SK-N-SH (cell line): ENCODE measurements at regions not wholly inside any gene's neighbourhood (a gene's known extent, or its start where the extent isn't known, plus 50 kb on each side); places are given as distances from the start of the nearest gene placed in this dataset.

ENCODE experiments used
- CTCF ChIA-PET: fragments of 300-600, 350-600 bp; formaldehyde crosslinking; extraction: SDS; loops from one replicate; lab custom pipeline; 2021; lab: Yijun Ruan, JAX
- POLR2A ChIA-PET: fragments of 350-600 bp; sonication (Branson Sonifier 250); formaldehyde crosslinking; extraction: SDS; loops from one replicate; lab custom pipeline; 2020; ENCODE audit warnings: antibody characterized with exemption, inconsistent platforms; lab: Yijun Ruan, JAX
- DNase-seq: peaks from one replicate; pipeline ENCODE4 v3.0.0; 2012
- H2AFZ ChIP-seq: fragments of 200-600 bp; sonication (generic); 2 replicates; pipeline ENCODE4 v1.8.1; 2016; ENCODE audit warnings: antibody characterized with exemption, mild to moderate bottlenecking, low read depth
- H3F3A ChIP-seq: fragments of 200-600 bp; sonication (generic); replicated peaks from 2 replicates; pipeline ENCODE3; 2016; ENCODE audit warnings: antibody characterized with exemption, mild to moderate bottlenecking; ENCODE audit not compliant: insufficient read depth
- H3K27ac ChIP-seq, 2 experiments: fragments of 200-500 bp in 1 of 2; fragments of 200-600 bp in 1 of 2; sonication (Bioruptor generic) in 1 of 2; sonication (generic), shearing (Covaris generic) in 1 of 2; 2 replicates each; pipeline versions ENCODE4 v1.5.1 to v1.6.1; 2014 to 2016; ENCODE audit warnings: low read depth in 2 of 2, inconsistent platforms in 1 of 2, low read length in 1 of 2, mild to moderate bottlenecking in 1 of 2, mixed read lengths in 1 of 2
- H3K27me3 ChIP-seq: fragments of 200-600 bp; sonication (generic), shearing (Covaris generic); 2 replicates; pipeline ENCODE4 v1.6.1; 2016; ENCODE audit warnings: mixed run types; ENCODE audit not compliant: insufficient read depth
- H3K36me3 ChIP-seq, 2 experiments: fragments of 200-500 bp in 1 of 2; fragments of 200-600 bp in 1 of 2; sonication (Bioruptor generic) in 1 of 2; sonication (generic) in 1 of 2; replicated peaks in 1 of 2; 2 replicates each; pipeline versions ENCODE3 to v1.5.1; 2014 to 2016; ENCODE audit warnings: low read length in 1 of 2, mild to moderate bottlenecking in 1 of 2; ENCODE audit not compliant: insufficient read depth in 2 of 2, control insufficient read depth in 1 of 2
- H3K4me1 ChIP-seq, 2 experiments: fragments of 200-500 bp in 1 of 2; fragments of 200-600 bp in 1 of 2; sonication (Bioruptor generic) in 1 of 2; sonication (generic), shearing (Covaris generic) in 1 of 2; 2 replicates each; pipeline versions ENCODE4 v1.5.1 to v1.6.1; 2014 to 2016; ENCODE audit warnings: low read depth in 1 of 2, low read length in 1 of 2, mixed run types in 1 of 2; ENCODE audit not compliant: insufficient read depth in 2 of 2, control insufficient read depth in 1 of 2
- H3K4me2 ChIP-seq: fragments of 200-600 bp; sonication (generic), shearing (Covaris generic); 2 replicates; pipeline ENCODE4 v1.6.1; 2017; ENCODE audit warnings: mixed run types
- H3K4me3 ChIP-seq, 2 experiments: fragments of 200-500 bp in 1 of 2; fragments of 200-600 bp in 1 of 2; sonication (Bioruptor generic) in 1 of 2; sonication (generic), shearing (Covaris generic) in 1 of 2; 2 replicates each; pipeline versions ENCODE4 v1.5.1 to v1.8.1; 2014 to 2016; ENCODE audit warnings: low read depth in 2 of 2, inconsistent platforms in 1 of 2, low read length in 1 of 2, mild to moderate bottlenecking in 1 of 2, mixed read lengths in 1 of 2, moderate library complexity in 1 of 2
- H3K79me2 ChIP-seq: fragments of 200-600 bp; sonication (generic); 2 replicates; pipeline ENCODE4 v1.8.1; 2017; ENCODE audit warnings: mild to moderate bottlenecking; ENCODE audit not compliant: insufficient read depth
- H3K9ac ChIP-seq: fragments of 200-600 bp; sonication (generic); 2 replicates; pipeline ENCODE4 v1.6.1; 2017; ENCODE audit warnings: mixed run types
- H3K9me2 ChIP-seq: fragments of 200-600 bp; sonication (generic); 2 replicates; pipeline ENCODE4 v1.6.1; 2017; ENCODE audit warnings: mixed run types
- H3K9me3 ChIP-seq: fragments of 200-600 bp; sonication (generic); 2 replicates; pipeline ENCODE4 v1.6.1; 2017; ENCODE audit warnings: mixed run types, mild to moderate bottlenecking, moderate library complexity
- H4K20me1 ChIP-seq: fragments of 200-600 bp; sonication (generic); 2 replicates; pipeline ENCODE4 v1.6.1; 2017; ENCODE audit warnings: mild to moderate bottlenecking, mixed run types; ENCODE audit not compliant: insufficient read depth
- CHD2 ChIP-seq: fragments of 150-350 bp; IDR thresholded peaks from 2 replicates; pipeline ENCODE4 v1.6.1; 2018; ENCODE audit warnings: low read length; ENCODE audit not compliant: partially characterized antibody
- CTCF ChIP-seq: fragments of 200-600 bp; sonication (generic); IDR thresholded peaks from 2 replicates; pipeline ENCODE4 v1.6.1; 2017; ENCODE audit warnings: antibody characterized with exemption, mild to moderate bottlenecking, moderate library complexity
- EP300 ChIP-seq, 2 experiments: IDR thresholded peaks; 2 replicates each; pipeline versions ENCODE4 v1.4.0 to v1.6.1; 2012; ENCODE audit warnings: borderline replicate concordance in 1 of 2, low read depth in 1 of 2, low read length in 1 of 2
- FOSL2 ChIP-seq: IDR thresholded peaks from 2 replicates; pipeline ENCODE4 v1.4.0; 2012; ENCODE audit warnings: low read depth, mild to moderate bottlenecking, moderate library complexity, borderline replicate concordance
- FOXJ3 ChIP-seq: sonication (generic); formaldehyde crosslinking; IDR thresholded peaks from 2 replicates; pipeline ENCODE4 v1.5.1; 2020; ENCODE audit warnings: mild to moderate bottlenecking, missing genetic modification reagents
- GABPA ChIP-seq: IDR thresholded peaks from 2 replicates; pipeline ENCODE4 v1.4.0; 2012; ENCODE audit warnings: low read depth, mild to moderate bottlenecking
- GATA2 ChIP-seq: sonication (generic); formaldehyde crosslinking; IDR thresholded peaks from 2 replicates; pipeline ENCODE4 v1.5.0; 2020; ENCODE audit warnings: mild to moderate bottlenecking, missing genetic modification reagents
- NRF1 ChIP-seq: IDR thresholded peaks from 2 replicates; pipeline ENCODE4 v1.6.1; 2012; ENCODE audit warnings: low read depth, mild to moderate bottlenecking, low read length
- POLR2AphosphoS5 ChIP-seq: IDR thresholded peaks from 2 replicates; pipeline ENCODE4 v1.6.1; 2012; ENCODE audit warnings: low read depth, low read length
- RCOR1 ChIP-seq: fragments of 150-350 bp; IDR thresholded peaks from 2 replicates; pipeline ENCODE4 v1.6.1; 2017; ENCODE audit warnings: antibody characterized with exemption, low read length
- REST ChIP-seq: IDR thresholded peaks from 2 replicates; pipeline ENCODE4 v1.6.1; 2012; ENCODE audit warnings: mild to moderate bottlenecking, low read depth, low read length, moderate library complexity
- RXRA ChIP-seq: IDR thresholded peaks from 2 replicates; pipeline ENCODE4 v1.4.0; 2012; ENCODE audit warnings: low read depth, mild to moderate bottlenecking, borderline replicate concordance
- SMC3 ChIP-seq: IDR thresholded peaks from 2 replicates; pipeline ENCODE4 v1.6.1; 2012; ENCODE audit warnings: low read depth, low read length, improper control_type of control experiment
- TCF12 ChIP-seq: IDR thresholded peaks from 2 replicates; pipeline ENCODE4 v1.4.0; 2012
- YY1 ChIP-seq: IDR thresholded peaks from 2 replicates; pipeline ENCODE4 v1.4.0; 2012; ENCODE audit warnings: low read depth, mild to moderate bottlenecking
- ZBTB33 ChIP-seq: IDR thresholded peaks from 2 replicates; pipeline ENCODE4 v1.4.0; 2012; ENCODE audit warnings: low read depth, borderline replicate concordance
- WGBS: methylation state at CpG from one replicate; pipeline ENCODE4 v1.1.6; 2017; ENCODE audit warnings: low lambda C conversion rate; 5-methylcytosine and 5-hydroxymethylcytosine counted together
- TF ChIP-seq, protein P1 (sequence below): IDR thresholded peaks from 2 replicates; pipeline ENCODE4 v1.4.0; 2012; ENCODE audit warnings: low read depth
- TF ChIP-seq, protein P2 (sequence below): IDR thresholded peaks from 2 replicates; pipeline ENCODE4; 2012

DNA sequence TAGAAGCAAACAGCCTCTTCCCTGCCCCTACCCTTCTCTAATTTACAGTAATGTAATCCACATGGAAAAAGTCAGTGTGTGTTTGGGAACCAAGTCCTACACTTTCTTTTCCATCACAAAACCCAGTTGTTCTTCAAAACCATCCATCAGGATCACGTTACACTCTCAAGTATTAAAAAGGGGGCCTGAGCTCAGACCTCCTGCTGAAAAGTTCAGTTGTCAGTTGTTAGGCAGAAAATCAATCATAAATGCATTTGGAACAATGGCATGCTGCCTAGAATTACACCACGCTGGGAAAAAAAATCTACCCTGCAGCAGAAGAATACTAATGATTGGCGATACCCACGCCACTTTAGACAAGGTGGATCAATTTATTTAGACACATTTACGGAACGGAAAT, 236.5 kb downstream of the PARM1 start:
- no peaks in the 10 kb centered on the region for H3K36me3 ChIP-seq
- no peaks in the 10 kb centered on the region for H3K9me2 ChIP-seq
- H3K27ac ChIP-seq, result no peak overlapping the region
- H3K4me3 ChIP-seq, result no peak overlapping the region
- no peak for DNase-seq
- H2AFZ ChIP-seq, result no peak overlapping the region
- H3K4me1 ChIP-seq, result no peaks in the 10 kb centered on the region
- 2% methylated on average over 6 of the region's 6 CpGs for WGBS
- no peaks in the 10 kb centered on the region for H3K27me3 ChIP-seq
- no peak overlapping the region for H3K9ac ChIP-seq
- POLR2A ChIA-PET, result no interaction called here
- H3K79me2 ChIP-seq, result no peaks in the 10 kb centered on the region
- H3K4me2 ChIP-seq, result no peak overlapping the region
- CTCF ChIA-PET, result no interaction called here
- no peaks in the 10 kb centered on the region for H3F3A ChIP-seq
- TF ChIP-seq FOXJ3 (CRISPR knock-in tag), result no peak
- TF ChIP-seq GABPA, result no peak
- TF ChIP-seq, protein P1, sequence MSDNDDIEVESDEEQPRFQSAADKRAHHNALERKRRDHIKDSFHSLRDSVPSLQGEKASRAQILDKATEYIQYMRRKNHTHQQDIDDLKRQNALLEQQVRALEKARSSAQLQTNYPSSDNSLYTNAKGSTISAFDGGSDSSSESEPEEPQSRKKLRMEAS, result no peak
- no peak for TF ChIP-seq CTCF
- no peak for TF ChIP-seq EP300 (IDR thresholded peaks at IDR 0.05; ENCODE audit: borderline replicate concordance in 1 of 2, low read depth in 1 of 2, low read length in 1 of 2)
- no peak for TF ChIP-seq RCOR1
- no peaks in the 10 kb centered on the region for H3K9me3 ChIP-seq
- no peaks in the 10 kb centered on the region for H4K20me1 ChIP-seq

GRCh38 chr4:75169020-75169419, 236.1 kb downstream of the PARM1 start:
- 3% methylated on average over 2 of the region's 2 CpGs for WGBS
- POLR2A ChIA-PET, result no interaction called here
- TF ChIP-seq GATA2 (CRISPR knock-in tag) (no peak), YY1 (no peak), TCF12 (no peak), REST (no peak), FOXJ3 (CRISPR knock-in tag) (no peak), FOSL2 (no peak), CHD2 (no peak), SMC3 (no peak), POLR2AphosphoS5 (no peak), RXRA (no peak), CTCF (no peak), ZBTB33 (no peak), NRF1 (no peak)
- TF ChIP-seq, protein P2, sequence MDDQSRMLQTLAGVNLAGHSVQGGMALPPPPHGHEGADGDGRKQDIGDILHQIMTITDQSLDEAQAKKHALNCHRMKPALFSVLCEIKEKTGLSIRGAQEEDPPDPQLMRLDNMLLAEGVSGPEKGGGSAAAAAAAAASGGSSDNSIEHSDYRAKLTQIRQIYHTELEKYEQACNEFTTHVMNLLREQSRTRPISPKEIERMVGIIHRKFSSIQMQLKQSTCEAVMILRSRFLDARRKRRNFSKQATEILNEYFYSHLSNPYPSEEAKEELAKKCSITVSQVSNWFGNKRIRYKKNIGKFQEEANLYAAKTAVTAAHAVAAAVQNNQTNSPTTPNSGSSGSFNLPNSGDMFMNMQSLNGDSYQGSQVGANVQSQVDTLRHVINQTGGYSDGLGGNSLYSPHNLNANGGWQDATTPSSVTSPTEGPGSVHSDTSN, result no peak

More at GRCh38 chr4:75169020-75169419, 236.1 kb downstream of the PARM1 start:
- Histone ChIP-seq H4K20me1 (no peaks in the 10 kb centered on the region), H3K27me3 (no peaks in the 10 kb centered on the region), H3K36me3 (no peaks in the 10 kb centered on the region), H3K9me2 (no peaks in the 10 kb centered on the region), H3K79me2 (no peaks in the 10 kb centered on the region), H3K4me2 (no peak overlapping the region), H3K9ac (no peak overlapping the region), H3K4me1 (no peaks in the 10 kb centered on the region), H2AFZ (no peak overlapping the region), H3F3A (no peaks in the 10 kb centered on the region), H3K4me3 (no peak overlapping the region), H3K9me3 (no peaks in the 10 kb centered on the region), H3K27ac (no peak overlapping the region)
- DNase-seq, result no peak
- CTCF ChIA-PET, result no interaction called here
